SKM-1 (cell line): ENCODE measurements at regions not wholly inside any gene's neighbourhood (a gene's known extent, or its start where the extent isn't known, plus 50 kb on each side); places are given as distances from the start of the nearest gene placed in this dataset.

Experiments used
- DNase-seq: peaks from one replicate; lab custom pipeline; 2025; ENCODE audit not compliant: unreplicated experiment; lab: John Stamatoyannopoulos, UW

DNA sequence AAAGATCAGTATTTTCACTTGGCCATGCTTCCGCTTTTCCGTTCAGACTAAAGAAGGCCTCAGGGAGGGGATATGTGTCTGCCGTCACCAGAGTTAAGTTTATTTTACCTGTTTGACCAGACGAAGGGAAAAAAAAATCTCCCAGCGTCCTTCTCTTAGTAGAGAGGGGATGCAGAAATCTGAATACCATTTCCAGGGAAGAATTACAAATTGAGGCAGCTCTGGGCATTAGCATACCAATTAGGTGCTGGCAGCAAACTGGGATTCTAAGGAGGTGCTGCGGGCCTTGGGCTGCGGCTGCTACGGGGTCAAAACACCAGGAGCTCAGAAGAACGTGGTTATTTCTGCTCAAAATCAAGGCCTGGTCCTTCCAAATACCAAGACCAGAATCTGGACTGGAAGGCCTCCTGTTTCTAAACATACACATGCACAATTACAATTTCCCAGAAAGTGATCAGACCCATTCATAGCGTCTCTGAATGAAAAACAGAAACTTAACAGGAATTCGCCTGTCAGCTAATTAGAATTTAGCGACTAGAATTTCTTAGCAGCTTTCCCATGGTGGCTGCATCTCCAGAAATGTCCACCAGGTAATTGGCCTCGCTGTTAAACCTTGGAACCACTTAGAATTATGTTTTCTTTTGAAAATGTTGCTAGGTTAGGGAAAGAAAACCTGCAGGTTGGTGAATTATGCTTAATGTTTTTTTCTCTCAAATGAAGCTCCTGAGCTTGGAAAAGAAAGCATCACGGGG lies 617.0 kb downstream of the VRK1 start:
- no peak for DNase-seq

DNA sequence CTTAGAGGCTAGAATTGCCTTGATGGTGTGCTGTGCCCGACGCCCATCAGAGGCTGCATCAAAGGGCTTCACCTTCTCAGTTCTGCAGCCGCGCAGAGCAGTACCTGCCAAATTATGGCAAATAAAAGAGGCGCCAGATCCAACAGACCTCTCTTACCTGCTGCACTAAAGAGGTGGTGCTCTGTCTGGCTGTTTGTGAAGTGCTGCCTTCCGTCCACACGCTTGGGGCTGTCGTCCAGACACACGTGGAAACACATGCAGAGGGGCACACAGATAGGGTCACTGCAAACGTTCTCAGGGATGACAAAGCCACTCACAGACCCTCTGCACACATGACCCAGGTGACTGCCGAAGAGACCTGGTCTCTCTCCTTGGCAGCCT lies 617.5 kb downstream of the VRK1 start:
- no peak for DNase-seq

DNA sequence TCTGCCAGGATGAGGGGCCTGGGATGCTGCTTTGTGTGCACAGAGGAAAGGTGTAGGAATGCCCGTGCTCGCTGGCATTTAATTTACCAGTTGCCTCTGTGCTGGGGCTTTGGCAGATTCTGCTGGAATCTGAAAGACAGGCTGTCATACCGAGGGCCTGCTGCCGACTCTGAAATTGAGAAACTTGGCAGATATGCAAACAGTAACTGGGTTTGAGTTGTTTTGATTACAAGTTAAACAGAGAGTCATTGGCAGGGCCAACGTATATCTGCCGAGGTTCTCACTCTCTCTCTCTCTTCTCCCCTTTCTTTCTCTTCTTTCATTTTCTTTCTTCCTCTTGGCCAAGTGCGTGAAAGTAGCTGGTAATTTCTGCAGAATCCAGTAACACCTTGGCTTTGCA lies 618.7 kb downstream of the VRK1 start:
- DNase-seq = no peak

DNA sequence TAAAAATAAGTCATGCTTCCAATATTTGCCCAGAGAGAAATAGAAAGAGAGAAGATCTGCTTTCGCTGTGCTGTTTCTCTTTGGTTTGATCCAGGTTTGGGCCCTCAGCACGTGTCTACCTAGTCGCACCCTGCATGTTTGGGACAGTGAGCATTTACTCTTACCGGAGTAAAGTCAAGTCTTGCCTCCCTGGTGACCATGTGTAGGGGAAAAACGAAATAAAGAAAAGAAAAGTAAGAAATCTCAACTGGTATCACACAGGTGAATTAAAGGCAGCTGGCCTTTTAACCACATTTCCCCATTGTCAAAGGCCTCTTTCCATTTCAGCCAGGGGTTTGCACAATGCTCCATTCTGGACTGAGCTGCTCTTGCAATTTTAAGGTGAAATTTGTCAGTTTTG lies 619.4 kb downstream of the VRK1 start:
- DNase-seq = no peak

DNA sequence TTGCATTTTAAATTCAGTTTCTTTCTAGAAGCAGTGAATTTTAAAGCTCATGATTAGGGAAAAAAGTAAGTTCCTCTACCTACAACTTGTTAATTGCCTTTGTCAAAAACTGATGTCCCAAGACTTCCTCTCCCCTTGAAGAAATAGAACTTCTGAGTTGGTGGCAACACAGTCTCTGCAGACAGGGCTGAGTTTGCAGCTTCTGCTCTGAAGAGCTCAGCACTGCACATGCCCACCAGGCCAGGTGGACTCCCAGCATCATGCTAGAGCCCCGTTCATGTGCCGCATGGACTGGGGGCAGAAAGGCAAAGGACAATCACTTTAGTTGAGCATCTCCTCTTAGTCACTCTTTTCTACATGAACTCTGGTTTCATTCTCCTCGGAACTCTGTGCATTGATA lies 620.1 kb downstream of the VRK1 start:
- no peak for DNase-seq

DNA sequence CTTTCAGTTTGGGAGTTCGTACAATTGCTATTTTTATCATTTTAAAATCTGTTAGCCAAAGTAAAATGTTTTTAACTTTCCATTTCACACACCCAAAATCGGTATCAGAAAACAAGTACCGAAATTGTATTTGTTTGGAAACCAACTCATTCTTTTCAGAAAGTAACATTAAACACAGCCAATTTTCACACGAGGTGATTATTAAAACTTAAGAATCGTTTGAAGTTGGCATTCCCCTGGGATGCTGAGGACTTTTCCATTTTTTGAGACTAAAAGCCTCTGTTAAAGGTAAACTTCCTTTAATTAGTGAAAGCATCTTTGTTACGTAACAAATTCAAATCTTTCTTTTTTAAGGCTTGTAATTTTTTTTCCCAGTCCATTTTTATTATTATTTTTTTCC lies 623.0 kb downstream of the VRK1 start:
- no peak for DNase-seq

DNA sequence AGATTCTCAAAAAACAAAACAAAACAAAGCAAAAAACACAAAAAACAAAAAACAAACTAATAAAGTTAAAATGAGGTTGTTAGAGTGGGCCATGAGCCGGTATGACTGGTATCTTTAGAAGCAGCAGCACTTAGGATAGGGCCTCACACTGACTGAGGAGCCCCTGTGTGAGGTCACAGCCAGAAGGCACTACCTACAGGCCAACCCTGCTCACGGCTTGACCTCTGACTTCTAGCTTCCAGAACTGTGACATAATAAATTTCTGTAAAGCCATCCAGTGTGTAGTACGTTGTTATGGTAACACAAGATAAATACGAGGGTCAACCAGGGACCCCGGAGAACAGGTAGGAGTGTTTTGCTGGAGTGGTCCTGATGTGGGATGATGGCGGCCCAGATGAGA lies 629.6 kb downstream of the VRK1 start:
- no peak for DNase-seq

DNA sequence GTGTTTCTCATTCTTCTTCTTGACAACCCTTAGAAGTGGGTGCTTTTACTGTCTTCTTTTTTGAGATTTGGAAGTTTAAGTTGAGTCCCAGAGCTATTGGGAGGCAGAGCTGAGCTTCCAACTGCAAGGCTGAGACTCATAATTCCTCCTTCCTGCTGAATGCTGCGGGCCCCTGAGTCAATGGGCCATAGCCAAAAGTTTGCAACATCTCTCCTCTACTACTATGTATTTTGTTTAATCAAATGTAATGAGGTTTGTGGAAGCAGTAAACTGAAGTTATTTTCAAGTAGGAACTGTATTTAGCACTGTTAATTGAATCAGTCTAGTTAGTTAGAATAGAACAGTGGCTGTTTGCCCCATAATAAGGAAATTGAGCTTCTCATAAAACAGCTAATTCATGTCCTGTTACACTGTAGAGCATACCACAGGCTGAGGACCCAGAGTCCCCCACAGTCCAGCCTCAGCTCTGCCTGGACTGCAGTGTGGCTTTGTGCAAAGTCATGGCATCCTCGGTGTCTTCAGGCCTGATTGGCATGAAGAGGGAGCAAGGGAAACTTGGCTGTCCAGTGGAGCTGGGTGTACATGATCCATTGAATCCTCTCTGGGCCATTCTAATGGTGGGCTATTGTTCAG lies 631.7 kb downstream of the VRK1 start:
- DNase-seq = no peak

DNA sequence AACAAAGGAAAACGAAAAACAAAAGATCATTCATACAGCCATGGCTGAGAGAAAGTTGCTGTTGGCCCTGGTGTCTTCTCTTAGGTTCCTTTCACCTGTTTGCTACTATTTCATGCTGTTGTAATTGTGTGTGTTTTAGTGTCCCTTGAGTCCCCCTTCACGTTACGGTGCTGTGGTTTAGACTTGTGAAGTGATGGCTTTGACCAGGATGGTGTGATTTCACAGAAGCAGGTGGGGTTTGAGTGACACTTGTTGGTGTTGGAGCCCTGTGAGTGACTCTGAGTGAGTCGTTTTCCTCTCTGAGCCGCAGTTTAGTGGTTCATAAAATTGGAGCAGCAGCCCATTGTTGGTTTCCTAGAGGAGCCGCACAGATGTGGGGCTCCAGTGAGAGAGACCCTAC lies 635.4 kb downstream of the VRK1 start:
- no peak for DNase-seq

DNA sequence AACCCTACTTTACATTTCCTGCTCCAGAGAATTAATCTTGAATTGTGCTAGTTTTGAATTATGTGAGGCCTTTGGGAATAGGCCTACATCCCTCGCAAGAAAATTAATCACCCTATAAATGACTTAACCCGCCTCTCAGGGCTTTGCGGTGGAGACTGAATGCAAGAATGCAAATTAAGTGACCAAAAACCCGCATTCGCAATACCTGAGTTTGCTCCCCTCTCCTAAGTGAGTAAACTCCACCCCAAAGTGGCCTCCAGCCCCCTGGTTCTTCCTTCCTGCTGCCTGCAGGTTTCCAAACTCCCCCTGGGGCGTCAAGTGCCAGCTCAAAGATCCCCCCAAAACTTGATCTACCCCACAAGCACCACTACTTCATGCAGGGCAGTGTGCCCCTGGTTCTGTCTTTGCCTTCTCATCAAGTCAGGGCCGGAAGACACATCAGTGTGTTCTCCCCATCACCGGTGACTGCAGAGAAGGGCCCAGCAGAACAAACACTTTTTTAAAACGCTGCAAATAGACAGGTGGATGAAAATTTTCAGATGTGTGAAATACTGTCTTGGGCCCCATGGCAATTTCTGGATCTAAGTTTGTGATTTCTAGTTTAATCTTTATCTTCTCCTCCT lies 644.7 kb downstream of the VRK1 start:
- no peak for DNase-seq

DNA sequence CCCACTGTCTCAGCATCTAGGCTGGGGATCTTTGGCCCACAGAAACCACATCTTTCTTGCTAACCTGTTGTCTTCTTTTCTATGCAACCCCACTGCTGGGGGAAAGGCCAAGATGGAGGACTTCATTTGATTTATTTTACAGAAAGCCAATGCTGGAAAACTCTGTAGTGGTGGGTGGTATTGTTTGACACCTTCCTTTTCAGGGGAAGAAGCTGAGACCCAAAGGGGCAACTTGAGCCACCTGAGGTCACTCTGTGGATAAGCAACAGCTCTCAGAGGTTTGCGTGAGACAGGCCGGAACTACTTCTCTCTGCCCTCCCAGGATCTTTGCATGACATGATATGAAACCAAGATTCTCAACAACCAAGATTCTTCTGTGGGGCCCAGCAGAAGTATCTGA lies 645.2 kb downstream of the VRK1 start:
- no peak for DNase-seq

DNA sequence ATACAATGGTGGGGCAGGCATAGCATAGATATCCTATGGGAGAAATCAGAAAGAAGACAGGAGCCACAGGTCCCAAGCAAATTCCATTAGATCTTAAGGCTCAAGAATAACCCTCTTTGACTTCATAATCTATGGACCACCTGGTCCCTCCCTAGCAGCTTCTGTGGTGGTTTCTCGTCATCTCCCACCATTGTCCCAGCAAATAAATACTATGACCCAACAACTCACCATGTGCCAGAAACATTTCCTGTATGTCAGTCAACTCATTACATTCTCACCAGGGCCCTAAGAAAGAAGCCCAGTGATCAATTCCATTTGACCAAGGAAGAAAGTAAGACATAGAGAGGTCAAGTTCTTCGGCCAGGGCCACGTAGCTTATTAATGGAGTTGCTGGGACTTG lies 646.2 kb downstream of the VRK1 start:
- DNase-seq = no peak

DNA sequence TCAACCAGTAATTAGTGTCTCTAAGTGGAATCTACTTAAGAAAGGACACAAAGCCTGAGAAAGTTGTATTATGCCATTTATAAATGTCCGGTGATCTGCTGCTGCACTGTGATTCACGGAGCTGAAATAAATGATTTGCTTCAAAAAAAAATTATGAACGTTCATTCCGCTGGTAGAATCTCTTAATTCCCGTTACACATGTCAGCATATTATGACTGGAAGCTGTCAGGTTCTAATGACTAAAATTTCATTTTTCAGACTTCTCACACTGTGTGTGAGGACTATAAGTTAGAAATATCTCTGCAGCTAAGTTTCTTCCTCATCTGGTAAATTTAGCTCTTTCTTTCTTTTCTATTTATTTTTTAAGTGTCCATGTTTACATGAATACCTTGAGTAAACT lies 647.1 kb downstream of the VRK1 start:
- no peak for DNase-seq

DNA sequence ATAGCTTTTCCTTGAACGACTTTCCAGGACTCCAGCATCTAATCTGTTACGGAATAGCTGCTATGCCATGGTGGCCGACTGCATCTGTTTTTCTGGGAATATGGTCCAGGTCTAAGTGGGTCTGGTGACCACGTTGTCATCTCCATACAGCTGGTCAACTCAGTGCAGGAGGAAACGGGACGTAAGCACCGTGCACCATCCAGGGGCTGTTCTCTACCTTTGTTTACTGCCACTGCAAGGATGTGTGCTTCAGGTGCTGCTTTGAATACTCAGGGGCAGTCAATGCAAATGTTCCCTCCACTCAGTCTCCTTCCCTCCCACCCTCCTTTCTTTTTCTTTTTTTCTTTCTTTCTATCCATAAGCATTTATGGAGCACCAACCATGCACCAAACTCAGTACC lies 648.2 kb downstream of the VRK1 start:
- no peak for DNase-seq

DNA sequence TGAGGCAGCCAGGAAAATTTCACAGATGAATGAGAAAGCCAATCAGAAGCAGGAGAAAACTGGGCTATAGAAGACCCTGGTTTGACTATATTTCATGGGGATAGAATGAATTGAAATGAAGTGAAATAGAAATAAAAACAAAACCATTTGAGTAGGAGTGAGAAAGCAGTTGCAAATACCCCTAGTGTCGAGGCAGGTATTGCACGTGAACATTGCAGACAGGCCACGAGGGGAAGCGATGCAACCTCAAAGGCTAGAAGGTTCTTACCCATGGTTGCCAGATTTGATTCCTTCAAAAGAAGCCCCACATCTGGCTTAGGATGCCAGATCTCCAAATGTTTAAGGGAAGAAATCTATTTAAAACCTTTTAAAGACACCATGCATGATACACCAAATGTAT lies 648.9 kb downstream of the VRK1 start:
- no peak for DNase-seq

DNA sequence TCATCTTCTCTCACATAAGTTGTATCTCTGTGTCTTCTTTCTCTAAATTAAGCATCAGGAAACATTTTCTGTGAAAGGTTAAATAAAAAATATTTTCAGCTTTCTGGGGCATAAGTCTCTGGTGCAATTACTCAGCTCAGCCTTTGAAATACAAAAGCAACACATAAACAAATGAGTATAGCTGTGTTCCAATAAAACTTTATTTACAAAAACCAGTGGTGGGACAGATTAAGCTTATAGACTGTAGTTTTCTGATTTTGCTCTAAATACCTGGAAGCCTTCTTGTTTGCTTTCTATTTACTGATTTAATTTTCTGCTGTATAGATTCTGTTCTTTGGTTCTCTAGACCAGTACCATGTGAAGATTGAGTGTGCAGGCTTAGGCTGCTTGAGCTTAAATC lies 655.1 kb downstream of the VRK1 start:
- no peak for DNase-seq

DNA sequence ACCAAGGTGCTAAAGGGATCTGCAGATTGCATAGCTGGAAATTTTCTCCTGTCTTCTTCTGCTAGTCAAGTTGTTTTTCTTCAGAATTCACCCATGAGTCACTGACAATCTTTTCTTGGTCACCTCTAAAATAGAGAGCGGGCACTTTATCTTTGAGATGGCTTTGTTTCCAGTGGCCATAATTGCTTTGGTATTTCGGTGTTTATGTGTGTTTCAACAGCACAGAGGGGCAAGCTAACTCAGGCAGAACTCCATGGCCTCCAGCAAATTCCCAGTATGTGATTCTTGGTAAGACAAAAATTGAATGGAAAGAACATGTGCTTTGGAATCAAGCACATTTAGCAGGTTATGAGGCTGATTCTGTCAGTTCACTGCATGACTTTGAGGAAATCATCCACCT lies 656.8 kb downstream of the VRK1 start:
- DNase-seq = no peak

DNA sequence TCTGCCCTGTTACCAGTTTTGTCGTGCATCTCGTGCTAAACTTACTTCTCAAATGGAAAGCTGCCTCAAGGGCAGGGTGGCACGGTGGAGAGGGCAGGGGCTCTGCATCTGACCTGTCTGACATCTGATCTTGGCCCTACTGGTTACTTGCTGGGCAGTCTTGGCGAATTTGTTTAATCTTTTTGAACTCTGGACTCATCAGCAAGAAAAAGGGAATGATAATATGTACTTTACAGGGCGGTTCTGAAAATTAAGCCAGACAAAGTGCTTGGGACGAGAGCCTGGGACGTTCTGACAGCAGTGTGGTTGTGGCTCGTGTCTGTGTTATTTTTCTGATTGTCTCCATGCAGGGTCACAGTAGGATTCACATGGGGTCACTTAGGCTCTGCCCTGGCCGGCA lies 659.3 kb downstream of the VRK1 start:
- no peak for DNase-seq

DNA sequence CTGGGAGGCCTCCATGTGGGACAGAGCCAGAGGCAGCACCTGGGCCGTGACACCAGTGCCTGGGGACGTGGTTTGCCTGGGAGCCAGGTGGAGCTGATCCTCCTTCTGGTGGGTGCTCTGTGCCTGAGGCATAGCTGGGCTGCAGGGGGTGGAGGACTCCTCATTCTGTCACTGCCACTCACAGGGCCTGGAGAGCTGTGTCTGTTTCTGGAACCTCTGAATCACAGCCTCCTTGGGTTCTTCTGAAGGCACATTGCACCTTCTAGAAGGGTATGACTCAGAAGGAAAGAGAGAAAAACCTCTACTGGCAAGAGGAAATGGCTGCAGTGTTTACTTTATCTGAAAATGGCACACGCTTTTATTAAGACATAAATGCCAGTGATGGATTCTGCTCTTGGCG lies 659.8 kb downstream of the VRK1 start:
- no peak for DNase-seq

DNA sequence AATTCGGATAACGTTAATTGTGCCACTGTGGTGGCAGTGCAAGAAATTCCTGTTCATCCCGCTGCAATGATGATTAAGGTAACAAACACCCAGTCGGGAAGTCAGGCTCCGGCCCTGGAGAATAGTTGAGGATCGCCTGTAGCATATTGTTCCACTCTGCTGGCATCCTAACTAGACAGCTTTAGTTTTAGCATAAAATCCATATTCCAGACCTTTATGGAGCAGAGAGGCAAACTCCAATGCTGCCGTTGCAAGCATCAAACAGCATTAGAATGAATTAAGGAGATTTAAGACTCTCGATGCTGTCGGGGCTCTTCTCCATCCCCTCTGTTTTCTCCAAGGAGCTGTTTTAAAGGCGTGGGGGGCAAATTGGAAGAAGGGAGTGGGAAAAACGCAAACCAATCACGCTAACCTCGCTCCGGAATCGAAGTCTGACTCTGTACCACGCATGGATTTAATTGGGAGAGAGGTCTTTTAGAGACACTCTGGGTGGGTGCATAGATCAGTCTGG lies 660.4 kb downstream of the VRK1 start:
- no peak for DNase-seq

DNA sequence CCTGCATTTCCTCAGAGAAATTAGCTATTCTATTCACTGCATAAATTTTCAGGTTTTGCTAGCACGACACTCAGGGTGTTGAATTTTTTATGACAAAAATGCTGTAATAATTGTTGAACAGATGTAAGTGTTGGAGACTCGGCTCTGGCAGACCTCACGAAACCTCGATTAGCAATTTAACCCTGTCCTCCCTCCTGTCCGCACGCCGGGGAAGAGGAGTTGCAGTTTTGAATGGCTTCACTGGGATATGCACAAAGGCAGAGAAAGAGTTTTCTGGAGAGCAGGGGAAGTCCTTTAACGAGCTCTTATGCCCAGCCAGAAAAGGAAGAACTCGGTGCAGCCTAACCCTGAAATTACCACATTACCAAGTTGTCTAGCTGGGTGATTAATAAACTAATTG lies 661.1 kb downstream of the VRK1 start:
- no peak for DNase-seq
